MM.1S (cell line): ENCODE measurements at regions not wholly inside any gene's neighbourhood (a gene's known extent, or its start where the extent isn't known, plus 50 kb on each side); places are given as distances from the start of the nearest gene placed in this dataset.

ENCODE experiments used
- DNase-seq: peaks from one replicate; pipeline ENCODE4 v3.0.0-alpha.2; 2015
- H2AFZ ChIP-seq: fragments of 300-600 bp; sonication (generic); 2 replicates; pipeline ENCODE4 v1.6.0; 2016; ENCODE audit warnings: antibody characterized with exemption, low read length
- H3F3A ChIP-seq: fragments of 300-600 bp; sonication (generic); 2 replicates; pipeline ENCODE4 v1.6.1; 2016; ENCODE audit warnings: mild to moderate bottlenecking, antibody characterized with exemption, low read length, moderate library complexity, mixed read lengths; ENCODE audit not compliant: insufficient read depth
- H3K27ac ChIP-seq: fragments of 300-600 bp; sonication (generic); 2 replicates; pipeline ENCODE4 v1.5.1; 2016; ENCODE audit warnings: mild to moderate bottlenecking, low read length
- H3K27me3 ChIP-seq: fragments of 300-600 bp; sonication (generic); replicated peaks from 2 replicates; pipeline ENCODE4 v1.6.0; 2016; ENCODE audit warnings: low read length; ENCODE audit not compliant: insufficient read depth
- H3K36me3 ChIP-seq: fragments of 300-600 bp; sonication (generic); replicated peaks from 2 replicates; pipeline ENCODE4 v1.6.1; 2016; ENCODE audit warnings: mild to moderate bottlenecking, low read length, mixed read lengths; ENCODE audit not compliant: insufficient read depth
- H3K4me1 ChIP-seq: fragments of 300-600 bp; sonication (generic); 2 replicates; pipeline ENCODE4 v1.6.1; 2016; ENCODE audit warnings: low read length, mixed read lengths
- H3K4me2 ChIP-seq: fragments of 300-600 bp; sonication (generic); 2 replicates; pipeline ENCODE4 v1.6.0; 2016; ENCODE audit warnings: low read depth, low read length
- H3K4me3 ChIP-seq: fragments of 300-600 bp; sonication (generic); 2 replicates; pipeline ENCODE4 v1.5.1; 2016; ENCODE audit warnings: low read length, mixed read lengths
- H3K79me2 ChIP-seq: fragments of 300-600 bp; sonication (generic); 2 replicates; pipeline ENCODE4 v1.6.1; 2016; ENCODE audit warnings: mixed run types, low read length, mixed read lengths
- H3K9ac ChIP-seq: fragments of 300-600 bp; sonication (generic); 2 replicates; pipeline ENCODE4 v1.6.1; 2016; ENCODE audit warnings: low read length, mixed read lengths
- H3K9me2 ChIP-seq: fragments of 300-600 bp; sonication (generic); replicated peaks from 2 replicates; pipeline ENCODE4 v1.6.1; 2016; ENCODE audit warnings: mild to moderate bottlenecking, low read length, mixed read lengths; ENCODE audit not compliant: insufficient read depth
- H3K9me3 ChIP-seq: fragments of 300-600 bp; sonication (generic); replicated peaks from 2 replicates; pipeline ENCODE4 v1.6.1; 2016; ENCODE audit warnings: mild to moderate bottlenecking, low read length, mixed read lengths; ENCODE audit not compliant: insufficient read depth
- H4K20me1 ChIP-seq: fragments of 300-600 bp; sonication (generic); 2 replicates; pipeline ENCODE4 v1.6.1; 2016; ENCODE audit warnings: mild to moderate bottlenecking, low read length, moderate library complexity, mixed read lengths; ENCODE audit not compliant: insufficient read depth
- EZH2 ChIP-seq: fragments of 300-600 bp; sonication (generic); optimal IDR thresholded peaks from 2 replicates; pipeline ENCODE3; 2017; ENCODE audit warnings: low read depth, mild to moderate bottlenecking, antibody characterized with exemption, low read length, mixed read lengths
- EZH2phosphoT487 ChIP-seq: fragments of 300-600 bp; sonication (generic); IDR thresholded peaks from 2 replicates; pipeline ENCODE4 v1.6.1; 2018; ENCODE audit warnings: antibody characterized with exemption, low read length
- TF ChIP-seq, protein P1 (sequence below): fragments of 300-600 bp; sonication (generic); IDR thresholded peaks from 2 replicates; pipeline ENCODE4 v1.5.1; 2016; ENCODE audit warnings: antibody characterized with exemption, low read length, mixed read lengths

GRCh38 chr13:48901781-48902180, 73.9 kb upstream of the FNDC3A start:
- H3K4me2 ChIP-seq = no peak overlapping the region
- no peaks in the 10 kb centered on the region for H3K9me3 ChIP-seq
- H3F3A ChIP-seq = no peaks in the 10 kb centered on the region
- H3K27me3 ChIP-seq = no peaks in the 10 kb centered on the region
- no peaks in the 10 kb centered on the region for H3K79me2 ChIP-seq
- no peaks in the 10 kb centered on the region for H4K20me1 ChIP-seq
- no peak for DNase-seq
- H3K4me1 ChIP-seq = 0 out of 2 replicates have a peak, but pooled peaks cover 3% of the 10 kb centered on the region
- H3K4me3 ChIP-seq = no peak overlapping the region
- H3K9me2 ChIP-seq = no peaks in the 10 kb centered on the region
- no peak overlapping the region for H3K27ac ChIP-seq
- H3K36me3 ChIP-seq = no peaks in the 10 kb centered on the region
- TF ChIP-seq EZH2phosphoT487 (no peak), EZH2 (no peak)
- TF ChIP-seq, protein P1, sequence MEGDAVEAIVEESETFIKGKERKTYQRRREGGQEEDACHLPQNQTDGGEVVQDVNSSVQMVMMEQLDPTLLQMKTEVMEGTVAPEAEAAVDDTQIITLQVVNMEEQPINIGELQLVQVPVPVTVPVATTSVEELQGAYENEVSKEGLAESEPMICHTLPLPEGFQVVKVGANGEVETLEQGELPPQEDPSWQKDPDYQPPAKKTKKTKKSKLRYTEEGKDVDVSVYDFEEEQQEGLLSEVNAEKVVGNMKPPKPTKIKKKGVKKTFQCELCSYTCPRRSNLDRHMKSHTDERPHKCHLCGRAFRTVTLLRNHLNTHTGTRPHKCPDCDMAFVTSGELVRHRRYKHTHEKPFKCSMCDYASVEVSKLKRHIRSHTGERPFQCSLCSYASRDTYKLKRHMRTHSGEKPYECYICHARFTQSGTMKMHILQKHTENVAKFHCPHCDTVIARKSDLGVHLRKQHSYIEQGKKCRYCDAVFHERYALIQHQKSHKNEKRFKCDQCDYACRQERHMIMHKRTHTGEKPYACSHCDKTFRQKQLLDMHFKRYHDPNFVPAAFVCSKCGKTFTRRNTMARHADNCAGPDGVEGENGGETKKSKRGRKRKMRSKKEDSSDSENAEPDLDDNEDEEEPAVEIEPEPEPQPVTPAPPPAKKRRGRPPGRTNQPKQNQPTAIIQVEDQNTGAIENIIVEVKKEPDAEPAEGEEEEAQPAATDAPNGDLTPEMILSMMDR = no peak
- no peak overlapping the region for H3K9ac ChIP-seq
- H2AFZ ChIP-seq = no peak overlapping the region

GRCh38 chr13:48902368-48902767, 73.3 kb upstream of the FNDC3A start:
- Histone ChIP-seq H3K27me3 (no peaks in the 10 kb centered on the region), H3K9me2 (no peaks in the 10 kb centered on the region), H3K4me3 (no peak overlapping the region), H3K79me2 (no peaks in the 10 kb centered on the region), H3K36me3 (no peaks in the 10 kb centered on the region), H2AFZ (no peak overlapping the region), H3K9ac (no peak overlapping the region), H3K9me3 (no peaks in the 10 kb centered on the region), H3F3A (no peaks in the 10 kb centered on the region), H4K20me1 (no peaks in the 10 kb centered on the region), H3K4me2 (no peak overlapping the region), H3K27ac (no peak overlapping the region), H3K4me1 (0 out of 2 replicates have a peak, but pooled peaks cover 3% of the 10 kb centered on the region)
- TF ChIP-seq EZH2 = no peak
- no peak for TF ChIP-seq EZH2phosphoT487
- DNase-seq = no peak

DNA sequence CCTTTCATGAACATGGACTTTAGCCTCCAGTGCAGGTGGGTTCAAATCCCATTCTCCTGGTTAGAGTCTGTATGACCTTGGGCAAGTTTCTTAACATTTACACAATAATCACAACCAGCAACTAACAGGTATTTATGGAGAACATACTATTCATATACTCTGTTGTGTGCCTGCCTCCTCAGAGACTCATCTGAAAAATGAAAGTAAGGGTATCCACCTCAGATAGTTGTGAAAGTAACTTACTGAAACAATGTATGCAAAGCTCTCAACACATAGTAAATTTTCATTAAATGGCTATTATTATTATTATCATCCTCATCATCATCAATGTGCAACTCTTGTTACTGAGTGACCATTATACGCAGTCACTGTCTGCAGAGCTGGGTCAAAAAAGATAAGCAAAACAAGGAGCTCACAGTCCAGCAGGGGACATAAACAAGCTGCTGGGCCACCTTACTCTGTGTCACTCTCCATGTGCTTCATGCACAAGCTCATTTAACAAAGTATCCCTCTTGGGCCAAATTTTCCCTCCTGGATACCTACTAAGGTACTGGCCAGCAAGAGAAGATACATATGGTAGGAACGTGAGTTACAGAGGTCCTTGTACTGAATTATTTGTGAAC, 70.9 kb upstream of the FNDC3A start:
- H3K9me3 ChIP-seq = no peaks in the 10 kb centered on the region
- DNase-seq = no peak
- TF ChIP-seq, protein P1 = no peak
- TF ChIP-seq EZH2phosphoT487 (no peak), EZH2 (no peak)
- H3K9me2 ChIP-seq = no peaks in the 10 kb centered on the region
- 0 out of 2 replicates have a peak, but pooled peaks cover 3% of the 10 kb centered on the region for H3K4me1 ChIP-seq
- H3K4me2 ChIP-seq = no peak overlapping the region
- H3K27ac ChIP-seq = no peak overlapping the region
- H3K79me2 ChIP-seq = no peaks in the 10 kb centered on the region
- H4K20me1 ChIP-seq = no peaks in the 10 kb centered on the region
- H3F3A ChIP-seq = no peaks in the 10 kb centered on the region
- no peaks in the 10 kb centered on the region for H3K27me3 ChIP-seq
- H3K9ac ChIP-seq = no peak overlapping the region
- no peak overlapping the region for H2AFZ ChIP-seq
- H3K36me3 ChIP-seq = no peaks in the 10 kb centered on the region
- H3K4me3 ChIP-seq = no peak overlapping the region

GRCh38 chr13:48906200-48906599, 69.5 kb upstream of the FNDC3A start:
- Histone ChIP-seq H3F3A (no peaks in the 10 kb centered on the region), H4K20me1 (no peaks in the 10 kb centered on the region), H3K36me3 (no peaks in the 10 kb centered on the region), H3K4me3 (no peak overlapping the region), H3K9me3 (no peaks in the 10 kb centered on the region), H3K27me3 (no peaks in the 10 kb centered on the region), H3K9ac (no peak overlapping the region), H3K79me2 (no peaks in the 10 kb centered on the region), H2AFZ (no peak overlapping the region), H3K4me1 (0 out of 2 replicates have a peak, but pooled peaks cover 3% of the 10 kb centered on the region), H3K27ac (no peak overlapping the region), H3K9me2 (no peaks in the 10 kb centered on the region), H3K4me2 (no peak overlapping the region)
- no peak for TF ChIP-seq EZH2phosphoT487
- DNase-seq = no peak
